22Rv1 (cell line): ENCODE measurements at regions not wholly inside any gene's neighbourhood (a gene's known extent, or its start where the extent isn't known, plus 50 kb on each side); places are given as distances from the start of the nearest gene placed in this dataset.
"Not testable (repeated sequence)": the region's sequence is repeated elsewhere in the genome, so short reads cannot be mapped to it uniquely, and the experiment has no call there.

ENCODE experiments used
- CTCF ChIP-seq: fragments of 450-650 bp; IDR thresholded peaks from 2 replicates; pipeline ENCODE4 v1.5.1; 2017; ENCODE audit warnings: mild to moderate bottlenecking
- ZFX ChIP-seq: fragments of 450-650 bp; IDR thresholded peaks from 2 replicates; pipeline ENCODE4 v1.6.1; 2017; ENCODE audit warnings: antibody characterized with exemption, borderline replicate concordance

GRCh38 chr5:25445381-25446060, 800.7 kb upstream of the CDH10 start:
- not testable (repeated sequence) for TF ChIP-seq CTCF, ZFX
